ENCODE measurements at regions not wholly inside any gene's neighbourhood (a gene's known extent, or its start where the extent isn't known, plus 50 kb on each side); places are given as distances from the start of the nearest gene placed in this dataset.
"Not testable (repeated sequence)": the region's sequence is repeated elsewhere in the genome, so short reads cannot be mapped to it uniquely, and the experiment has no call there.

DNA sequence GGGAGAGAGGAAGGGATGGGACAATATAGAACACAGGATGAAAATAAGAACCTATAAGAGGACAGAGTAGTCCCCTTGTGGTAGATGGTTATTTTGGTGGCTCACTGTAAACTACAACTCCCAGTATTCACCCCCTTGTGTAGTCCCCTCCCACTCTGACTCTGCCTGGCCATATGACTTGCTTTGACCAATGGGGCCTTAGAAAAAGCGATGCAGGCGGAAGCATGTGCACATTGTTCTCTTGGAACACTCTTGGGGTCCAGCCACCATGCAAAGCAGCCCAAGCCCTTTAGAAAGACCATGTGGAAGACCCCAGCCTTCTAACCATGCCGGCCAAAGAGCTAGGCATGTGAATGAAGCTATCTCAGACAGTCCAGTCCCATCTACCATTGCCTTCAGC lies 415.0 kb downstream of the BCOR start:
- TF ChIP-seq POLR2AphosphoS5 (IDR thresholded peaks at IDR 0.05; ENCODE audit: low read depth, low read length) (no peak), TAF1 (IDR thresholded peaks at IDR 0.05; ENCODE audit: borderline replicate concordance, low read depth, low read length) (no peak), POLR2A (IDR thresholded peaks at IDR 0.05; ENCODE audit: low read depth, low read length) (no peak)
- no peak for FAIRE-seq
- DNase-seq (ENCODE audit: insufficient read length) = no peak

DNA sequence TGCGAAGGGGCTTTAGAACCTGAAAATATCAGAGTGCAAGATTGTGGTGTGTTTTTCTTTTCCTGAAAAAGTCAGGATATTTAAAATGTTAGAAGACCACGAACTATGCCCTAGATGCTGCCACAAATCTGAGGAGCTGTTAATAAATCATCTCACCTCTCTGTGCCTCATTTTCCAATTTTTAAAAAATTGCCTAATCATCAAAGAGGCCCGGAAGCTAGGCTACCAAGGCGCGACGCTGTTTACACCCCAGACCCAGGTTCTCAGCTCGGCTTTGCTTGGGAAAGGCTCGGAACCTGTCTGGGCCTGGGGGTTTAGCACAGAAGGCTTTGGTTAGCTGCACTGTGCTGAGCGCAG lies 409.6 kb downstream of the BCOR start:
- FAIRE-seq = no peak
- DNase-seq (ENCODE audit: insufficient read length) = no peak
- no peak for TF ChIP-seq POLR2AphosphoS5 (IDR thresholded peaks at IDR 0.05; ENCODE audit: low read depth, low read length)
- TF ChIP-seq TAF1 (IDR thresholded peaks at IDR 0.05; ENCODE audit: borderline replicate concordance, low read depth, low read length) = no peak
- TF ChIP-seq POLR2A (IDR thresholded peaks at IDR 0.05; ENCODE audit: low read depth, low read length) = no peak

DNA sequence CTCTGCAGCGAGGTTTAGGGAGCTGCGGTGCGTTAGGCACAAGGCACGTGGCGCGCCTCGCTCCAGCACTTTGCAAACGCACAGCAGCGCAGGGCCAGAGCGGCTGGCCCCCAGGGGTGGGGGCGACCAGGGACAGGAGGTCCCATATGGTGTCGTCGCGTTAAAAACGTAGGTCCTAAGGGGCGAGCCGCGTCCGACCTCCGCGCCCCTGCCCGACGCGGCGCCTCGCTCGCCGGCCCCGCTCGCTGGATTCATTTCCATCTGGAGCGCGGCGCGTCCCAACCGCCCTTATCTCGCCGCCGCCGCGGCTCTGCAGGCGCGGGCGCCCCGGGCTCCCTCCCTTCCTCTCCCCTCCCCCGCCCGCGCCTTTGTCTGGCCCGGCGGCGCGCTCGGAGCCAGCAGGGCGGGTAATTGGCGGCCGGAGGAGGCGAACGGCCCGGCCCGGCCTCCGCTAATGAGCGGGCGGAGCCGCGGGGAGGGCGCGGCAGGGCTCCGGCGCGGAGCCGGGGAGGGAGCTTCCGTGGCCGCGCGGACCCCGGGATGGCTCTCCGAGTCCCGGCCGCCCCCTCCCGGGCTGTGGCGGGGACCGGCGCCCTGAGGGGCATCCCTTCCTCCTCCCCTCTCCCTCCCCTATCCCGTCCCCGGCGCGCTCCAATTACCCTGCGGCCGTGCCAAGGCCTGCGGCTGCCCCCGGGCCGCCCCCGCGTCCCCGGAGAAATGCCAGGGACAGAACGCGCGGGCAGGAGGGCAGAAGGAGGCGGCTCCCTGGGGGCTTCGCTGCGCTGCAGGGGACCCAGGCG lies 409.0 kb downstream of the BCOR start:
- DNase-seq (ENCODE audit: insufficient read length) = peak; percentile 36
- TF ChIP-seq TAF1 (IDR thresholded peaks at IDR 0.05; ENCODE audit: borderline replicate concordance, low read depth, low read length) = no peak
- TF ChIP-seq POLR2A (IDR thresholded peaks at IDR 0.05; ENCODE audit: low read depth, low read length) = no peak
- FAIRE-seq = no peak

DNA sequence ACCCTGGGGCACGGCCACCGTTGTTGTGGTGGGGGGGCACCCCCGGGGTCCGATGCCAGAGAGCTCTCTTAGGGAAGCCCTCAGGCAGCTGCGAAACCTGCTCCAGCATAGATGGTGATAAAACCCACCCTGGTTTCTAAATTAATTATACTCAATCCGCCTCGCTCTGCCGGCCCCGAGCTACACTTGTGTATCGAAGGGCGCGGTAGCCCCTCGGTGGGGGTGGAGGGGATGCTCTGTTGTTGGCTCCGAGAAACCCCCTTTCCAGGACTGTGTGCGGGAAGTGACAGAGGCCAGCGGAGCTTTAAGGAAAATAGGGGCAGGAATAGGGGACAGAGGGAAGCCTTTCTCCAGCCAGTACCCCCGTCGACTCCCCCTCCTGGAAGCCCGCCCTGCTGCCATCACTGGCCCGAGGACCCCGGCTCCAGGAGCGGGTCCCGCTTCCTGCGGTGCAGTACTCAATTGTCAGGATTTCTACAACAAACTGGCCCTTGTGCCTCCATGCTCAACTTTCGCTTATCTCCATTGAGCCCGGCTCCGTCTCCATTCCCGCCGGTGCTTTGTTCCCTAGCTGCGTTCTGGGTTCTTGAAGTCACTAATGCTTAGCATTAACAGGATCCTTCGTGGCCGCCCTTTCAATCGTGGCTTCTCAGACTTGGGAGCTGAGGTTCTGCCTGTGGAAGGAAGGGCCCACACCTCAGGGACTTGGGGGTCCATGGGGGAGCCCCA lies 408.2 kb downstream of the BCOR start:
- DNase-seq (ENCODE audit: insufficient read length) (no peak), FAIRE-seq (no peak)
- TF ChIP-seq POLR2A (IDR thresholded peaks at IDR 0.05; ENCODE audit: low read depth, low read length) (no peak), TAF1 (IDR thresholded peaks at IDR 0.05; ENCODE audit: borderline replicate concordance, low read depth, low read length) (no peak), POLR2AphosphoS5 (IDR thresholded peaks at IDR 0.05; ENCODE audit: low read depth, low read length) (no peak)

DNA sequence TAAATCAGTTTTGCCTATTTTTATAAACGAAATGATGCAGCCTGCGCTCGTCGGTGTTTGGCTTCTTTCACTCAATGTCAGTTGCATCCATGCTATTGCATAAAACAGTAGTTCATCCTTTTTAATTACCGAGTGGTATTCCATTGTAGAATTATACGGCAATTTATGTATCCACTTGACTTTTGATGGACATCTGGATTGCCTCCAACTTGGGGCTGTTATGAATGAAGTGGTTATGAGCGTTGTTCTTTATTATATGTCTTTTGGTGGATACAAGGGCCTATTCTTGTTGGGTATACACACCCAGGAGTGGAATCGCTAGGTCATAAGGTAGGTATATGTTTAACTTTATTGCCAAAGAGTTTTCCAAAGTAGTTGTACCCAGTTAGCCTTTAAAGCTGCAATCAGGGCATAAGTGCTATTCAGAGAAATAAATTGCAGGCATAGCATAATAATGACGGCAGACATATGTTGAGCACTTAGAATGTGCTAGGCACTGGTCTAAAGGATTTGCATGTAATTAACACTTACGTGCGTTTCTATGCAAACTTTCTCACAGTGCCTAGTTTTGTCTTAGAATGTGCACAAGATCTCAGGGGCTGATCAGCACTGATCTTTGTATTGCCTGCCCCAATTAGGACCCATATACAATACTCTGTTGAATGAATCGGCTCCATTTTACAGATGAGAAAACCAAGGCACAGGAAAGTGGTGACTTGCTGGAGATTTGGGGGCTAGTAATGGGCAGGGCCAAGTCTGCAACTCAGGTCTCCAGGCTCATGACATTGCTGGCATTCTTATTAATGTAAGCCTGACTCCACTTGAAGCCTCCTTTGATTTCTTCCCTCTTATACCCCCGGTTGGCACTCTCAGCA lies 407.0 kb downstream of the BCOR start:
- TF ChIP-seq POLR2AphosphoS5 (IDR thresholded peaks at IDR 0.05; ENCODE audit: low read depth, low read length) = no peak
- no peak for TF ChIP-seq POLR2A (IDR thresholded peaks at IDR 0.05; ENCODE audit: low read depth, low read length)
- no peak for TF ChIP-seq TAF1 (IDR thresholded peaks at IDR 0.05; ENCODE audit: borderline replicate concordance, low read depth, low read length)
- FAIRE-seq = no peak
- no peak for DNase-seq (ENCODE audit: insufficient read length)

DNA sequence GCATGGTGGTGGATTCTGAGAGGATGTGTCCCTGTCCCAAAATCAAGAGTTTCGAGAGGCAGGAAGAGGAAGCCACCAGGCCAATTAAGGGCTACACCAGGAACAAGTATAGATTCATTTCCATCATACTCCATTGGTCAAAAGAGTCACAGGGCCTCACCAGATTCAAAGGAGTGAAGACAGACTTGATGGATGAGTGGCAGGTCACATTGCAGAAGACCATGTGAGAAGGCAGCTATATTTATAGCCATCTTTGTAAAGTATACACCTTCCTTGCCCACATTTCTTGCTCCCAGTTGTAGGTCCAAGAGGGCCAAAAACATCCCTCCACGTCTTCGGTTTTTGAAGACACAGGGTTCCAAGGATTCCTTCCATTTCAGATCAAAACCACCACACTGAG lies 406.0 kb downstream of the BCOR start:
- DNase-seq (ENCODE audit: insufficient read length) (no peak), FAIRE-seq (no peak)
- TF ChIP-seq POLR2A (IDR thresholded peaks at IDR 0.05; ENCODE audit: low read depth, low read length) (no peak), TAF1 (IDR thresholded peaks at IDR 0.05; ENCODE audit: borderline replicate concordance, low read depth, low read length) (no peak), POLR2AphosphoS5 (IDR thresholded peaks at IDR 0.05; ENCODE audit: low read depth, low read length) (no peak)

DNA sequence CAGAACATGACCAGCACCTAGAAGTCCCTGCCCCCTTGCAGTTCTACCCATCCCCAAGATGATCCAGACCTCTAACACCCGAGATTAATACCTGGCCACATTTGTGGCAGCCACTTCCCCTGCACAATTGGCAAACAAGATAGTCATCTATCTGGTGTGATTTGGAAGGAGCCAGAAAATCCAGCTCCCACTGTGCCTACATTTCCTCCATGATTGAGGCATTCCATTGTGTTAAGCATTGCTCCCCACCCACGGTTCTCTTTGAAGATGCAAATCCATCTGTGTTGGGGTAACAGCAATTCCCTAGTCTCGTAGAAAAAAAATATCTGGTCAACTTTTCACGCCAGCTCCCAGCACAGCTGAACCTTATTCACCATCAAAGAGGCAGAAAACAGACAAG lies 405.0 kb downstream of the BCOR start:
- DNase-seq (ENCODE audit: insufficient read length) (no peak), FAIRE-seq (no peak)
- TF ChIP-seq POLR2A (IDR thresholded peaks at IDR 0.05; ENCODE audit: low read depth, low read length) = no peak
- no peak for TF ChIP-seq POLR2AphosphoS5 (IDR thresholded peaks at IDR 0.05; ENCODE audit: low read depth, low read length)
- TF ChIP-seq TAF1 (IDR thresholded peaks at IDR 0.05; ENCODE audit: borderline replicate concordance, low read depth, low read length) = no peak

DNA sequence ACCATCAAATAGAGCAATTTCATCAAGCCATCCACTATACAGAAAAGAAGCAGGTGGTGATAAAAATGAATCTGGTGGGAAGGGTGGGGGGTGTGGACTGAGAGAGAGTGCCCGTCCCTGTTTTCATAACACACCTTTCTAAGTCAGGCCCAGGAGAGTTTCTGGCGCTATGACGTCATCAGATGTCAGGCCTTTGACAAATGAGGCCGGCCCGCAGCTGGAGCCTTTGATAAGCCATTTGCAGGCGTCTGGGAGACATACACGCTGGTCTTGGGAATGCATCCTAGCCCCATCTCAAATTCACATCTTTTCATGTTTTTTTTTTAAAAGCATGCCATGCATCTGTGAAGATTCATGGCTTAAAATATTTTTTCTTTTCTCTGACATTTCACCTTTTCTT lies 404.5 kb downstream of the BCOR start:
- no peak for TF ChIP-seq TAF1 (IDR thresholded peaks at IDR 0.05; ENCODE audit: borderline replicate concordance, low read depth, low read length)
- no peak for TF ChIP-seq POLR2AphosphoS5 (IDR thresholded peaks at IDR 0.05; ENCODE audit: low read depth, low read length)
- TF ChIP-seq POLR2A (IDR thresholded peaks at IDR 0.05; ENCODE audit: low read depth, low read length) = no peak

DNA sequence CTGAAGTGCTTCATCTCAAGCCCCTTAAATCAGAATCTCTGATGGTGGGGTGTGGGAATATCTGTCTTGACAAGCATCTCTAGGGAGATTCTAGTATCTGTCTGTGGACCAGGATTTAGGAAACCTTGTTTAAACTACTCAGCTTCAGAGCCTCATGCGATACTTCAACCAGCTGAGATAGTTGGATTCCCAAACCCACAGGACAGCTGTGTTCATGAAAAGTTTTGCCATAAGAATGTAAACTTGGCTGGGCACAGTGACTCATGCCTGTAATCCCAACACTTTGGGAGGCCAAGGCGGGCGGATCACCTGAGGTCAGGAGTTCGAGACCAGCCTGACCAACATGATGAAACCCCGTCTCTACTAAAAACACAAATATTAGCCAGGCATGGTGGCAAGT lies 395.1 kb downstream of the BCOR start:
- not testable (repeated sequence) for DNase-seq (ENCODE audit: insufficient read length); FAIRE-seq

More for the DNA sequence above, 404.5 kb downstream of the BCOR start:
- no peak for FAIRE-seq
- DNase-seq (ENCODE audit: insufficient read length) = no peak

DNA sequence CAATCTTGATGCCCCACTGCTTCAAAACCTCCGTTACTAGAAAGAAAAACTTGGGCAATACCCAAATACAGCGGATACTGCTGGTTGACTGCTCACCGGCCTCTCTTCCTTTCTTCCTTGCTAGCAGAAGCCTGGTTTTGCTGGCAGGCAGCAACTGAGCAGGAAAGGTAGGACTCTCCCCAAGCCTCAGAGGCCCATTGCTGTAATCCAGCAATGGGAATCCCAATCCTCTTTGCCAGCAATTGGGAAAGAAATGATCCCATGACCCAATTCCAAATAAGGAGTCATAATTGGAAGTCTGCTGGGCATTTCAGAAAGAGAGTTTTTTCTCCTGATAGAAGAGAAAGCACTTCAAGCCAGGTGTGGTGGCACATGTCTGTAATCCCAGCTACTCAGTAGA lies 394.5 kb downstream of the BCOR start:
- DNase-seq (ENCODE audit: insufficient read length) (no peak), FAIRE-seq (no peak)
- TF ChIP-seq TAF1 (IDR thresholded peaks at IDR 0.05; ENCODE audit: borderline replicate concordance, low read depth, low read length) = no peak

DNA sequence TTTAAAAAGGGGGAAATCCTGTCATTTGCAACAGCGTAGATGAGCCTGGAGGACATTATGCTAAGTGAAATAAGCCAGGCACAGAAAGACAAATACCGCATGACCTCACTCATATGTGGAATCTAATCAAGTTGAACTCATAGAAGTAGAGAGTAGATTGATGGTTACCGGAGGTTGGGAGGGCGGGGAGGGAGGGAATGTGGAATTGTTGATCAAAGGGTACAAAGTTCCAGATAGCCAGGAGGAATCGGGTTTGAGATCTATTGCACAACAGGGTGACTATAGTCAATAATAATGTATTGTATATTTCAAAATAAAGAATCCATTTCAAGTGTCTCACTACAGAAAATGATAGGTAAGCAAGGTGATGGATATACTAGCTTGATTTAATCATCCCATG lies 393.2 kb downstream of the BCOR start:
- DNase-seq (ENCODE audit: insufficient read length) (no peak), FAIRE-seq (no peak)
- no peak for TF ChIP-seq POLR2AphosphoS5 (IDR thresholded peaks at IDR 0.05; ENCODE audit: low read depth, low read length)
- TF ChIP-seq POLR2A (IDR thresholded peaks at IDR 0.05; ENCODE audit: low read depth, low read length) = no peak
- no peak for TF ChIP-seq TAF1 (IDR thresholded peaks at IDR 0.05; ENCODE audit: borderline replicate concordance, low read depth, low read length)

DNA sequence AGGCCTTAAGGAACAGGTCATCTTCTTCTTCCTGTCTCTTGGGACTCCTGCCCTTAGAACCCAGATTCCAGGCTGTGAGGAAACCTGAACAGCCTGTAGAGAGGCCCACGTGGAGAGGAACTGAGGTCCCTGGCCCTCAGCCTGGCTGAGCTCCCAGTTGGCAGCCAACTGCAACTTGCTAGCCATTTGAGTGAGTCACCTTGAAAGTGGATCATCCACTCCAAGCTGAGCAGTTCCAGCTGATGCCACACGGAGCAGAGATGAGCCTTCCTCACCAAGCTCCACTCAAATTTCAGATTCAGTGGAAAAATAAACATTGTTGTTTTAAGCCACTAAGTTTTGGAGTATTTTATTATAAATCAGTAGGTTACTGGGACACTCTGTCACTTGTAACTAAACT lies 392.5 kb downstream of the BCOR start:
- DNase-seq (ENCODE audit: insufficient read length) = no peak
- no peak for FAIRE-seq
- TF ChIP-seq POLR2AphosphoS5 (IDR thresholded peaks at IDR 0.05; ENCODE audit: low read depth, low read length) = no peak
- TF ChIP-seq POLR2A (IDR thresholded peaks at IDR 0.05; ENCODE audit: low read depth, low read length) = no peak
- TF ChIP-seq TAF1 (IDR thresholded peaks at IDR 0.05; ENCODE audit: borderline replicate concordance, low read depth, low read length) = no peak

All from GM12892 (cell line).